Endometrial microvascular endothelial cells (primary cell): ENCODE measurements at regions not wholly inside any gene's neighbourhood (a gene's known extent, or its start where the extent isn't known, plus 50 kb on each side); places are given as distances from the start of the nearest gene placed in this dataset.

Source experiments
- in situ Hi-C: cut with HindIII; loops from 2 replicates; pipeline ENCODE4 v1.10.0; 2017; ENCODE audit warnings: low sequenced_read_pairs, low pct_unique_long_range_greater_than_20kb; ENCODE audit errors: inconsistent ontology term

DNA sequence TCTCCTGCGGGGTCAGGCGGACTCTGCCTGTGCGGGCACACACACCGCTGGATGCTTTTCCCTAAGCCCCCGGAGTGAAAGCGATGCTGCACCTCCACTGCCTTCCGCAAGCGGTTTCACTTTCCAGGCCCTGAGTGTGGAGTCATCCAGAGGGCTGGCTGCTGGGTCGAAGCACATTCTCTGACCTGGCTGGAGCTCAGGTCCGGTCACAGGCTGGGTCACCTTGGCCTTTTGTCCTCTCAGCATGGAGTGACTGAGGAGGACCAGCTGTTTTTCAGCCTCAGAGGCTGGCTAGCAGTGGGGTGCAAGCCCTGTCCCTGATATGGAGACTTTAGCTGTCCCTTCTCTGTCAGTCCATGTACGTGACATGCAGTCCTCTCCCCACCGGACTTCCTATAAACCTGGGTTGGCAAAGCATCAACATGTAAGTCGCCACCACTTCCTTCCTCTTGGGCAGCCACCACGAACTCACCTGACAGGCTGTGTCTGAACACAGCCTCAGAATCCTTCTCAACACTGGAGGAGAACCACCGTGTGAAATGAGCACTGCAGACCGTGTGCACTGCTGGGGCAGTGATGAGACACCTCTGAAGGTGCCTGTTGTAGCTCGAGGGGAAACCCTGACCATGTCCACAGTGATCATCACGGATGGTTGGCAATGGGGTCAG lies 51.3 kb downstream of the GADD45G start:
- in situ Hi-C loops = no loop called here

DNA sequence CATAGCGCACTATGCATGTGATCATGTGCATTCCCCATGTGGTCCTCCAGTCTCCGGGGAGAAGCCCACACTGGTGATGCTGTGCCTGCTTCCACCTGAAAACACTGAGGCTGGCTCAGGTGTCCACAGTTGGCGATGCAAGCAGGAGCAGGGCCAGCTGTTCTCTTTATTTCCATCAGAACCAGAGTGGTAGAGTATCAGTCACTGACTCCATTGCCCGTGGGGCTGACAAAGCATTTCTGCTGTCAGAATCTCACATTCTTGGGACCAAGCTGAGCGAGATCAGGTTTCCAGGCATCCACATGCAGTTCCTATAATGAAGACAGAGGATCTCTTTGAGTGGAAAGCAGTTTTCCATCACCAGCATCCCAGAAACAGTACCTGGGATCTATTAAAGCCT lies 52.5 kb downstream of the GADD45G start:
- in situ Hi-C loops = no loop called here

DNA sequence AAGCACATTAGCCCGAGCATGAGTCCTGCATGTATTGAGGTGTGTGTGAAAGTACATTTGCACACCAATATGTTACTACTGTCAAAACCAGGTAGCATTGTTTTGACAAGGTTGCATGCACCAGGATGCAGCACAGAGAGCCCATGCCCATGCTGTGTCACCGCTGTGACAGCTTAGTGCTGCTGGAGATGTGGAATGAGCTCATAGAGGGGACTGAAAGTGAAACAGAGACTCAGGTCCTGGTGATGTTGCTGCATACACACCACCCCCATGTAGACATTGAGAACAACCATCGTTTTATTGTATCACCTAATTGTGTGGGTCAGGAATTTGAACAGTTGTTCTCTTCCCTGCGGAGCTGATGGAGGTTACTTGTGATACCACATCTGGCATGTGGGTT lies 53.0 kb downstream of the GADD45G start:
- in situ Hi-C loops = no loop called here

DNA sequence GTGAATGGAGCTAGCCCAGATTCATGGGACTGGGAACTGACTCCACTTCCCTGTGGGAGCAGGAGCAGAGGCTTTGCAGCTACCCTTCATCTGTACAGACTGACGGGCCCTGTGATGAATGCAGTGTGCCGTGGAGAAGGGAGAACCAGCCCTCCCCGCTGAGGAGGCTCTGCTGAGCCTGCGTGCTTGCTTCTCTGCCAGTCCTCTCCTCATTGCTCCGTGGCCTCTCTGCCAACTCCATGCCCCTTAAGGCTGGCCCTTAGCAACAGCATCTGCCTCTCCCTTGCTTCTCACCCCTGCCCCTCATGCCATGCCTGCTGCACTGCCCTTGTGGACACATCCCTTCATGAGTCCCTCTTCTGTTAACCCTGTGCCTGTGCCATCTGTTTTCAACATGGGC lies 53.6 kb downstream of the GADD45G start:
- in situ Hi-C loops = no loop called here

DNA sequence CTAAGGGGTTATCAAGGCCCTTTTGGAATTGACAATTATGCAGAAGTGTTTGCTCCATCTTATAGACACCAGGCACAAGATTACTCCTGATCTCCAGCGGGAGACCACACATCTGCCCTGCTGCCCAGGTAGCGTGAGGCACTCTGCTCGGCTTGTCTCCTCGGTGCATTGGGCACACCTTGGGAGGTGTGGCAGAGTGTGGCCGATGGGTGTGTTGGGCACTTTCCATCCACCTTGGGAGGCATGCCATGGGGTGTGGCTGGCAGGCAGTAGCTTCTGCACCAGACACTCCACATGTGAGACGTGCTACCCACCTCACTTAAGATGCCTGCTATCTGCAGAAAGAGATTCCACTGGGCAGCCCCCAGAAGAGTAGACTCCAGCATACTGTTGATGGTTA lies 54.1 kb downstream of the GADD45G start:
- in situ Hi-C loops = no loop called here

DNA sequence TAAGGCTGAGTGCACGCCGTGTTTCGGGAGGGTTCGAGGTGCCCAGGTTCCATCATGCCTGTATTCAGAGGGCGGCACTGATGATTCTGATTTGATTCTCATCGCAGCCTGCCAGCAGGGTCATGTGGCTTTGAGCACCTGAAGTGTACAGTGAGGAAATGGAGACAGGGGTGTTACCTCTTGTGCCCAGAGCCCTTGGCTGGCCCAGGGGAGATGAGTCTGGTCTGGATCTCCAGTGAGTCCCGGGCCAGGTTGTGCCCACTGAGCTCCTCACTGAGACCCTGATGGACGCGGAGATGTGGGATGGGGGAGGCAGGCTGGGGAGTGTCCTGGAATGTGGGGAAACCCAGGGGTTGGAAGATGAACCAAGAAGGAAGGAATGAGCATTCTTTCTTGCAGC lies 54.7 kb downstream of the GADD45G start:
- in situ Hi-C loops = no loop called here

DNA sequence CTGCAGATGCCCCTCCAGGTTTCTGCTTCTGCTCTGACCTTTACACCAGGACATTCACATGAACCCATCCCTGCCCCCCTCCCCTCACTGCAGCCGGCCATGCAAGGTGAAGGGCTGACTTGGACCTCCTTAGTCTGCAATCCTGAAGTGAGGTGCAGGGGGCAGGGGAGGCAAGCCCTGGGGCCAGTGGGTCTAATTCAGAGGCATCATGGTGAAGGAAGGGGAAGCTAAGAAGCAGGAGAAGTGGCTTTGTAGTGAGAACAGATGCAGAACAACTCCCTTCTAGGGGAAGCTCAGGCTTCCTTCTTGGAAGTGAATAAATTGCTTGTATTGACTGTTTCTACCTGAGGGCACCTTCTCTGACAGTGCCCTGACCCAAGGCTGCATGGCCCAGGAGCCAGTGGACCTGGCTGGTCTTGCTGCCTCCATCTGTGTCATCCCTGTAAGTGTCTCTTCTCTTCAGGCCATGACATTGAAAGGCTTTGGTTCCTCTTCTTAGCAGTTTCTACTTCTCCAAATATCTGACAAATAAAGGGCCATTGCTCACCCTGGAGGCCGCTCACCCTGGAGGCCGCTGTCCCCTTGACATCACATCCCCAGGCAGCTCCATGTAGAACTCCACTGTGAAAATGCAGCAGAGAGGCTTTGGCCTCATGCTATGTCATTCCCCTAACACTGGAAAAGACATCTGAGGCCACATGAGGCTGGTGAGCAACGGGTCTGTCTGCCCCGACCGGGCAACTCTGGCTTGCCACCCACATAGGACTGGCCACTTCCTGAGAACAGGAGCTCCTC lies 55.3 kb downstream of the GADD45G start:
- in situ Hi-C loops = no loop called here

DNA sequence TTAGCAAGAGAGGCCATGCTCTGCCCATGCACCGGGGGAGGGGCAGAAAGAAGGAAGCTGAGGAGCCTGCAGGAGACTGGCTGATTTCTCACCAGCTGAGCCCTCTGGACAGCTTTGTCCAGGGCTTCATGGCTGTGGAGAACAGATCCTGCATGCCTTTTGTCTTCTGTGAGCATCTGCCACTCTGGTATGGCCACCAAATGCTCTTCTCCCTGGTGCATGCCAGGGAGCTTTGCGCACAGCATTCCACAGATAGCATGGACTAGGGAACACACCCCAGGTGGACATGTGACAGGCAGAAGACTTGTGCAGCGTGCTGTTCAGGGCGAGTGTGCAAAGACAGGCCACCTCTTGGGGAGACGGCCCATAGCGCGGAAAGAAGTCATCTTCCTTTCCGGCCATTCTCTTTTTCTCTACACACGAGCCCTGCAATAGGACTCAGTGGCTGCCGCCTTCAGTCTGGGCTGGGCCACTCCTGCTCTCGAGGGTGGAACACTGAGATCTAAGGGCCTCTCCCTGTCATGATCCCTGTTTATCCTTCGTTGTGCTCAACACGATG lies 56.7 kb downstream of the GADD45G start:
- in situ Hi-C loops = no loop called here

DNA sequence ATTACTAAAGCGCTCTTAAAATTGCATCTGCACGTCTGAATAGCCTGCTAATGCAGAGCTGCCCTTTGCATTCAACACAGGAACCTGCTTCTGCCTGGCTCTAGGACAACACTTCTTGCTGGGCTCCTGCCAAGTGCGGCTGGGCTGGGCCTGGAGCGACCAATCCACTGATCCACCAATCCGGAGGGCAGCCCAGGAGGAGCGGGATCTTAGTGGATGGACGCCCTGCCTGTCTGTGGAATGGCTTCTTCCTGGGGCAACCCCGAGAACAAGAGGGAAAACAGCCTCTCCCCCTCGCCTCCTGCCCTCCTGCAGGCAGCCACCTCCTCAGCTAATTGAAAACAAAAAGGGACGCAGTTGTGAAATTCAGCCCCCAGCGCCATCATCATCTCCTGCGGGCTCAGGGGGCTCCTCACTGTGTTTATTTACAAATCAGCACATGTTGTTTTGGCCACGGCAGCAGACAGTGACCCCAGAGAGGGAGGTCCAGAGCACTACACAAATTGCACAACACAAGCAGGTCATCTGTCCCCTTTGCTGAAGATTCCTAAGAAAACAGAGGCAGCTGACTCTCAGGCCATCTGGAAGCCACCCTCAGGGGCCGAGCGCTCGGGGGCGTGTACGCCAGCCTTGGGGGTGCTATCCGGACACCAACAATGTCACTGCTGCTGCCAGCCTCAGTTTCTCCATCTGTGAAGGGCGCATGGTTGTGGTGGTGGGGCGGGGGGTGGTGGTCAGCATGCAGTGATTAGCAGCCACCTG lies 57.3 kb downstream of the GADD45G start:
- in situ Hi-C loops = no loop called here

DNA sequence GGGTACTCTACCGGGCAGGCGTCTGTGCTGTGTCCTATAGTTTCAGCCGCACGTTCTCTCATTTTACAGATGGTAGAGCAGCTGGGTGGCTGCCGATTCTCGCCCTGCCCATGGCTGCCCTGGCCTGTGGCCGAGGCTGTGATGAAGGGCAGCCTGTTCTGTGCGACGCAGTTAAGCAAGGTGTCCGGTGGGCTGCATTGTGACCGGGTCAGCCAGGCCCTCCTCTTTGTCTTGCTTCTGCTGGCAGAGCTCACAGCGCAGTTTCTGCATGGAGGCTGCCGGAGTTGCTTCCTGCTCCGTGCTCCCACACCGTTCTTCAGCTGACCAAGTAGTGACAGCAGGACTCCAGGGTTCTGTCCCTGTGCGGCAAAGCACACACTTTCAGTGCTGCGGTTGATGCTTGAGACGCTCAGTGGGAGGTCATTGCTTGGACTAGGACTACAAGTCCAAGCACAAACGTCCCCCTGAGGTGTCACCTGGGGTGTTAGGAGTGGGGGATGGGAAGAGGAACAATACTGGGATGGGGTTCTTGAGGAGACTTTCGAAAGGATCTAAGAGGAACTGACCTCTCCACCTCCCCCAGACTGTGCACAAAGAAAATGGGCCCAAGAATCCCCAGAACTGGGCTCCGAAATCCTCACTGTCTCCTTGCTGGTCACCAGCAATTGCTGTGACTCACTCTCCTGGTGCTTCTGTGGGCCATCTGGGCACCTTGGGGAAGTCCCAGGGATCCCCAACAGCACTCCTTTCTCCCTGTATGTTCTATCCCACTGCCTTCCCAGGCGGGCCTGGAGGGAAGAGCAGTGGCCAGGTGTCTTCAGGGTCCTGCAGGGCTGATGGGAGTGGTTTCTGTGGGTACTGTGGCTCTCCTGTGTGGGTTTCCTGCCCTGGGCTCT lies 58.2 kb downstream of the GADD45G start:
- in situ Hi-C loops = no loop called here

DNA sequence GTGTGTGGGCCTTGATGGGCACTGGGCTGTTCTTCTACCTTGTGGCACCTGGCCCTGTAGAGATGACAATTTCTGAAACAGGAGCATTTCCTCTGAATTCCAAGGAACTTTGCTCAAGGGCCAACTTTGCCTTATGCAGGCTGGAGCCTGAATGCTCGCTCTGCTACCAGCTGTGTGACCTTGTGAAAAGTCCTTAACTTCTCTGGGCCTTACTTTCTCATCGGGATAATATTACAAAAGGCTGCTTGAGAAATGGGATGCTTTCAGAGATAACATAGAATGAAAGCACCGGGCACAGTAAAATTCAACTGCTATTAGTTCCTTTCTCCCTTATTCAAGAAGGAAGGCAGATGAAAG lies 58.8 kb downstream of the GADD45G start:
- in situ Hi-C loops = no loop called here

DNA sequence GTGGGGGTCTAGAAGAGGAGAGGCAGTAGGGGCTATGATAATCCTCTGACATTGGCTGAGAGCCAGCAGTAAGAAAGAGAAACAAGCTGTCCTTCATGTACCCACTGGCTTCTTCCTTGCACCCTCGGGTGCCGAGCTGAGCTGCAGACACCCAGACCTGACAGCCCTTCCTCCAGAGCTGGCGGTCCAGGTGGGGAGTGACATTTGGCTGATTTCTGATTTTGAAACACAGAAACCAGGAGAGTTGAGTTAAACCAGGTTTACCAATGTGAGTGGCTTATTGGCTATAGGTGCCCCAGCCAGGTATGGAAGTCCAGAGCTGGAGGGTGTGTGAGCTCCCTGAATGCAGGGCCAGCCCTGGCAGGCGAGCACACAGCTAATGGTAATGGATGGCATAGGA lies 59.2 kb downstream of the GADD45G start:
- in situ Hi-C loops = no loop called here

DNA sequence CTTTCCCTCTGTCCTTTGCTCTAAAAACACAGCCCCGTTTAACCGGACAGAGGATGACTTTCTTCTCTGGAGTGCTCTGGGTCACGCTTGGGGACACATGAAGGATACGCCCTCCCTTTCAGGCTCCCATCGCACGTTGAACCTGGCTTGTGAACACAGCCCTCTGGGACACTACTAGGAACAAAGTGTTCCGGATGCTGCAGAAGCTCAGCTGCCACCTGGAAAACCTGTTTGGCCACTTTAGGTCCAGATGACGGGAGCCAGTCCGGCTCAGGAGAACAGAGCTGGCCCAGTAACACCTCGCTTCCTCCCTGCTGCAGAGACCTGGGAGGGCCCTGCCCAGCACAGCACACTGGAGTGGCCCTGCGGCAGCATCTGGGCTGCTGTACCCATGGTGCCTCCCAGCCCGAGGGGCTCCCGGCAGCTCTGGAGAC lies 60.1 kb downstream of the GADD45G start:
- in situ Hi-C loops = no loop called here

DNA sequence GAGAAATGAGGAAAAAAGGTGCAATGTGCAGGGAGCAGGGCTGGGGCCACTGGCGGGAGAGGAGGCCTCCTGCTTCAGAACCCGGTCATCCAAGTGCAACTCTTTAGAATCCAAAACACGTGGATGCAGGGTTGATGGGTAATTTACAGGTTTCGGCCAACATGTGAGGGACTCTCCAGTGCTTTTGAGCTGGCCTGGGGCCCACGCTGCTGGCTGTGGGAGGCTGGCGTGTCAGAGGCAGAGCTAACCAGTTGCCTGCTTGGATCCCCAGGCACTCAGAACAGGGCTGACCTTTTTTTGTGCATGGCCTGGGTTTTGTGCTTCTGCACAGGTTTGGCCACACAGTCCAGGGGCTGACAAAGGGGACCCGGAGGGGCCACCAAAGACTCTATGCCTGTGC lies 61.6 kb downstream of the GADD45G start:
- in situ Hi-C loops = no loop called here

DNA sequence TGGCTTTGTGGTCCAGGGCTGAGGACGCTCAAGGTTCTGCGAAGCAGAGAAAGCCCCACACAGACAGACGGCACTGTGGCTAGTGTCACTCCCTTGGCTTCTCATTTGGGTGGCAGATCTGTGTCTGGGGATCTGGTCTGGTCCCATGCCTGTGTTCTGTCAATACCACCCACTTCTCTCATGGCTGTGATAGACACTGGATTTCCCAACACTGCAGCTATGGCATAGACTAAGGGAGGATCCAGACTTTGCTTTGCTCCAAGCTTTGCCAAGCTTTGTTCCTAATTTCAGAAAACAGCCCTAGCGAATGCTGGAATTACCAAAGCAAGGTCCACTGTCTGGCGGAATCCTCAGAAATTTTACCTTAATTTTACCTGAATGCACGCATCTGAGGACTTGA lies 62.1 kb downstream of the GADD45G start:
- in situ Hi-C loops = no loop called here

DNA sequence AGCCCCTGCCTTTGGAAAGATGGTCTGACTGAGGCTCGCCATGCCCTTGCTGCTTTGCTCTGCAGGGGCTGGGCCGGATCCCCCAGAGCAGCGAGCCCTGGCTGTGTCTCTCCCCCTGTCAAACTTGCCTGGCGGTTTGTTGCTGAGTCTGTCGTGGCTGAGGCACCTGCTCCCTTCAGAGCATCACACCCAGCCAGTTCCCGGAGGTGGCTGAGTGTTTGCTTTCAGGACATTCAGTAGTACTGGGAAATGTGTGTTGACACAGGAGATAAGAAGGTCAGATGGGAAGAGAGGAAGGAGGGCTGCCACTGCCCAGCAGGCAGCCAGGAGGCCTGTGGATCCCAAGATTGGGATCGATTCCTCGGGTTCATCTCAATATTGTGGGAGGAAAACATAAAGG lies 62.9 kb downstream of the GADD45G start:
- in situ Hi-C loops = no loop called here

DNA sequence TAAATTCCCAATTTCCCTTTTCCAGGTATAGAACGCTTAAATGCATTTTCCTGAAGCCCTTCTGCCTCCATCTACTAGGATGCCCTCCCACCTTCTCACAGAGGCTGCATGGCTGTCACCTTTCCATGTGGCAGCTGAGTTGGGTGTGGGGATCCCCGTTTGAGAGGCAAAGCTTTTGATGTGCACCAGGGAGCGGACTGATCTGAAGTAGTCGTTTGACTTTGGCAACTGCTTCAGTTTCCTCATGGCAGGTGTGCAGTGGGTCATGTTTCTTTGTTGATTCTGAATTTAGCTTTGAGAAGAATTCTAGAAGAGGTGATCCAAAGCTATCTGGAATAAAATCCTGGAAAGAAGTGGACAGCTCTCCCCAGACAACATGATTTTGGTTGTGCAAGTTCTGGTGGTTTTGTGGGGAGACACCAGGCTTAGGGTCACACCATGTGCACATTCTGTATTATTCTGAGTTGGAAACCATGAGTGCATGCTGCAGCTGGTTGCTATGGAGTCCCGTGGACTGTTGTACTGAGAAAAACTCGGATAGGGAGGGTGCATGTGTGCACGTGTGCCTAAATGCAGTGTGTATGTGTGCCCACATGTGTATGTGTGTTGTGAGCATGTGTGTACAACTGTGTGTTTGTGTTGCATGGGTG lies 63.5 kb downstream of the GADD45G start:
- in situ Hi-C loops = no loop called here

DNA sequence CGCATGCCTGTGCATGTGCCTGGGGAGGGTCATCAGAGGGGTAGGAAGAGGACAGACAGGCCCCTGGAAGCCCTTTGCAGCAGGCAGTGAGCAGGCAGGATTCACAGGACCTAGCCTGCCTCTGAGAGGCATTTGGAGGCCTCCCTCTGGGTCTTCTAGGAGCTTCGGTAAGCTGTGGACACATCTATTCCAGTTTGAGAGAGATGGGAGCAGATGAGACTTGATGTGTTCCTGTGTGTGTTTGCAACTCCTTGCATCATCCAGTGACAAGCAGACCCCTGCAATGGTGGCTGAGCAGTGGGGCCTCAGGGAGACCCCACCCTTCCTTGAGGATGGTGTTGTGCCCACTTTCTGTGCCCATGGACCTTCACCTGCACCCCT lies 64.0 kb downstream of the GADD45G start:
- in situ Hi-C loops = no loop called here
